Caco-2 (cell line): ENCODE measurements at regions not wholly inside any gene's neighbourhood (a gene's known extent, or its start where the extent isn't known, plus 50 kb on each side); places are given as distances from the start of the nearest gene placed in this dataset.

Experiments used
- BruUV-seq: library from RNA; stranded (reverse); fragments of 400-500 nt; replicated peaks from 2 replicates; lab custom pipeline; 2021; lab: Mats Ljungman, UMichigan
- CTCF ChIA-PET: fragments of 300-600 bp; sonication (Branson Sonifier 250); formaldehyde crosslinking; loops from one replicate; lab custom pipeline; 2022; ENCODE audit warnings: antibody characterized with exemption; lab: Charles Lee
- POLR2A ChIA-PET: fragments of 300-600 bp; sonication (Branson Sonifier 250); formaldehyde crosslinking; loops from one replicate; lab custom pipeline; 2022; ENCODE audit warnings: antibody characterized with exemption; lab: Charles Lee
- DNase-seq, 2 experiments: peaks; one replicate each; pipeline versions ENCODE4 v3.0.0 to v3.0.0-alpha.2; 2020 to 2022
- H3K27me3 ChIP-seq: replicated peaks from 2 replicates; pipeline ENCODE4 v1.6.0; 2011; ENCODE audit warnings: low read length; ENCODE audit not compliant: control insufficient read depth, insufficient read depth
- H3K36me3 ChIP-seq: 2 replicates; pipeline ENCODE4 v1.5.1; 2011; ENCODE audit warnings: low read length; ENCODE audit not compliant: control insufficient read depth, insufficient read depth
- H3K4me1 ChIP-seq: fragments of 250-450 bp; sonication (Bioruptor Pico); 2 replicates; pipeline ENCODE4 v1.5.1; 2020; ENCODE audit warnings: mild to moderate bottlenecking
- H3K4me3 ChIP-seq: 2 replicates; pipeline ENCODE4 v1.5.1; 2011; ENCODE audit warnings: low read depth, mild to moderate bottlenecking, control low read depth, low read length
- H3K9me3 ChIP-seq: fragments of 250-450 bp; sonication (Bioruptor Pico); 2 replicates; pipeline ENCODE4 v1.5.1; 2020; ENCODE audit warnings: mild to moderate bottlenecking, moderate library complexity
- H3K27ac Mint-ChIP-seq: one replicate; pipeline ENCODE4 v1.8.0; 2022; ENCODE audit warnings: mixed read lengths; ENCODE audit not compliant: unreplicated experiment
- H3K27me3 Mint-ChIP-seq: one replicate; pipeline ENCODE4 v1.8.0; 2022; ENCODE audit warnings: mixed read lengths; ENCODE audit not compliant: insufficient read depth, unreplicated experiment
- H3K36me3 Mint-ChIP-seq: one replicate; pipeline ENCODE4 v1.8.0; 2022; ENCODE audit warnings: mild to moderate bottlenecking, mixed read lengths; ENCODE audit not compliant: insufficient read depth, unreplicated experiment
- H3K4me1 Mint-ChIP-seq: one replicate; pipeline ENCODE4 v1.8.0; 2022; ENCODE audit warnings: low read depth, mixed read lengths; ENCODE audit not compliant: unreplicated experiment
- H3K4me3 Mint-ChIP-seq: one replicate; pipeline ENCODE4 v1.8.0; 2022; ENCODE audit warnings: mild to moderate bottlenecking, moderate library complexity, mixed read lengths; ENCODE audit not compliant: unreplicated experiment
- H3K9me3 Mint-ChIP-seq: one replicate; pipeline ENCODE4 v1.8.0; 2022; ENCODE audit warnings: mixed read lengths; ENCODE audit not compliant: unreplicated experiment
- CTCF ChIP-seq, 2 experiments: fragments of 200-600 bp in 1 of 2; IDR thresholded peaks; 1 replicate in 1 of 2; 2 replicates in 1 of 2; pipeline versions ENCODE4 v1.5.1 to v1.8.0; 2011 to 2022; ENCODE audit warnings: antibody characterized with exemption in 1 of 2, control low read depth in 1 of 2, inconsistent platforms in 1 of 2, low read depth in 1 of 2, low read length in 1 of 2, mild to moderate bottlenecking in 1 of 2, moderate library complexity in 1 of 2; ENCODE audit not compliant: insufficient read depth in 1 of 2, severe bottlenecking in 1 of 2, unreplicated experiment in 1 of 2
- intact Hi-C: fragments of 100-400 bp; cut with micrococcal nuclease; formaldehyde crosslinking; loops from one replicate; pipeline ENCODE4 v1.10.0; 2022; ENCODE audit not compliant: unreplicated experiment

- Mint-ChIP-seq H3K27ac (no peak overlapping the region), H3K4me3 (no peak overlapping the region), H3K4me1 (no peaks in the 10 kb centered on the region), H3K27me3 (peaks cover 3% of the 10 kb centered on the region), H3K36me3 (no peaks in the 10 kb centered on the region), H3K9me3 (no peaks in the 10 kb centered on the region)
- Histone ChIP-seq H3K4me1 (no peaks in the 10 kb centered on the region), H3K9me3 (no peaks in the 10 kb centered on the region), H3K36me3 (no peaks in the 10 kb centered on the region), H3K27me3 (no peaks in the 10 kb centered on the region), H3K4me3 (no peak overlapping the region)
- ChIA-PET POLR2A (no interaction called here), CTCF (no interaction called here)
- intact Hi-C loops, result no loop called here
- DNase-seq, result no peak
- no TSS peak for BruUV-seq
- TF ChIP-seq CTCF (IDR thresholded peaks at IDR 0.05; ENCODE audit: insufficient read depth in 1 of 2, low read depth in 1 of 2, low read length in 1 of 2, severe bottlenecking in 1 of 2, unreplicated experiment in 1 of 2), result no peak
Observed at GRCh38 chr2:163505281-163505680, 230.5 kb downstream of the FIGN start.

GRCh38 chr2:163493359-163494298 lies 242.2 kb downstream of the FIGN start:
- Mint-ChIP-seq H3K27me3 (peaks cover 7% of the 10 kb centered on the region), H3K36me3 (no peaks in the 10 kb centered on the region), H3K27ac (no peak overlapping the region), H3K4me3 (no peak overlapping the region), H3K4me1 (no peaks in the 10 kb centered on the region), H3K9me3 (no peaks in the 10 kb centered on the region)
- no peak for DNase-seq
- no peak for TF ChIP-seq CTCF (IDR thresholded peaks at IDR 0.05; ENCODE audit: insufficient read depth in 1 of 2, low read depth in 1 of 2, low read length in 1 of 2, severe bottlenecking in 1 of 2, unreplicated experiment in 1 of 2)
- H3K9me3 ChIP-seq, result no peaks in the 10 kb centered on the region
- H3K27me3 ChIP-seq, result no peaks in the 10 kb centered on the region
- intact Hi-C loops, result no loop called here
- ChIA-PET POLR2A (no interaction called here), CTCF (no interaction called here)
- no TSS peak for BruUV-seq
- no peak overlapping the region for H3K4me3 ChIP-seq
- H3K4me1 ChIP-seq, result no peaks in the 10 kb centered on the region
- H3K36me3 ChIP-seq, result no peaks in the 10 kb centered on the region

GRCh38 chr2:163491850-163492249 lies 244.0 kb downstream of the FIGN start:
- no peak for TF ChIP-seq CTCF (IDR thresholded peaks at IDR 0.05; ENCODE audit: insufficient read depth in 1 of 2, low read depth in 1 of 2, low read length in 1 of 2, severe bottlenecking in 1 of 2, unreplicated experiment in 1 of 2)
- intact Hi-C loops, result no loop called here
- no peaks in the 10 kb centered on the region for H3K27me3 ChIP-seq

More at GRCh38 chr2:163491850-163492249, 244.0 kb downstream of the FIGN start:
- H3K9me3 Mint-ChIP-seq, result no peaks in the 10 kb centered on the region
- H3K27me3 Mint-ChIP-seq, result peaks cover 3% of the 10 kb centered on the region
- BruUV-seq, result no TSS peak
- no peaks in the 10 kb centered on the region for H3K4me1 Mint-ChIP-seq
- no peak overlapping the region for H3K27ac Mint-ChIP-seq
- CTCF ChIA-PET, result no interaction called here
- H3K4me3 ChIP-seq, result no peak overlapping the region
- H3K36me3 ChIP-seq, result no peaks in the 10 kb centered on the region
- no peaks in the 10 kb centered on the region for H3K4me1 ChIP-seq
- H3K9me3 ChIP-seq, result no peaks in the 10 kb centered on the region
- H3K36me3 Mint-ChIP-seq, result no peaks in the 10 kb centered on the region
- no peak for DNase-seq
- H3K4me3 Mint-ChIP-seq, result no peak overlapping the region
- POLR2A ChIA-PET, result no interaction called here
